COLO668 (cell line): ENCODE measurements at regions not wholly inside any gene's neighbourhood (a gene's known extent, or its start where the extent isn't known, plus 50 kb on each side); places are given as distances from the start of the nearest gene placed in this dataset.

Experiments
- DNase-seq: peaks from one replicate; lab custom pipeline; 2025; ENCODE audit not compliant: unreplicated experiment; lab: John Stamatoyannopoulos, UW

GRCh38 chr5:173378727-173379126, 50.5 kb upstream of the STC2 start:
- no peak for DNase-seq
